SK-N-SH (cell line): ENCODE measurements at regions not wholly inside any gene's neighbourhood (a gene's known extent, or its start where the extent isn't known, plus 50 kb on each side); places are given as distances from the start of the nearest gene placed in this dataset.

Experiments used
- CTCF ChIA-PET: fragments of 300-600, 350-600 bp; formaldehyde crosslinking; extraction: SDS; loops from one replicate; lab custom pipeline; 2021; lab: Yijun Ruan, JAX
- POLR2A ChIA-PET: fragments of 350-600 bp; sonication (Branson Sonifier 250); formaldehyde crosslinking; extraction: SDS; loops from one replicate; lab custom pipeline; 2020; ENCODE audit warnings: antibody characterized with exemption, inconsistent platforms; lab: Yijun Ruan, JAX
- DNase-seq: peaks from one replicate; pipeline ENCODE4 v3.0.0; 2012
- H2AFZ ChIP-seq: fragments of 200-600 bp; sonication (generic); 2 replicates; pipeline ENCODE4 v1.8.1; 2016; ENCODE audit warnings: antibody characterized with exemption, mild to moderate bottlenecking, low read depth
- H3F3A ChIP-seq: fragments of 200-600 bp; sonication (generic); replicated peaks from 2 replicates; pipeline ENCODE3; 2016; ENCODE audit warnings: antibody characterized with exemption, mild to moderate bottlenecking; ENCODE audit not compliant: insufficient read depth
- H3K27ac ChIP-seq, 2 experiments: fragments of 200-500 bp in 1 of 2; fragments of 200-600 bp in 1 of 2; sonication (Bioruptor generic) in 1 of 2; sonication (generic), shearing (Covaris generic) in 1 of 2; 2 replicates each; pipeline versions ENCODE4 v1.5.1 to v1.6.1; 2014 to 2016; ENCODE audit warnings: low read depth in 2 of 2, inconsistent platforms in 1 of 2, low read length in 1 of 2, mild to moderate bottlenecking in 1 of 2, mixed read lengths in 1 of 2
- H3K27me3 ChIP-seq: fragments of 200-600 bp; sonication (generic), shearing (Covaris generic); 2 replicates; pipeline ENCODE4 v1.6.1; 2016; ENCODE audit warnings: mixed run types; ENCODE audit not compliant: insufficient read depth
- H3K36me3 ChIP-seq, 2 experiments: fragments of 200-500 bp in 1 of 2; fragments of 200-600 bp in 1 of 2; sonication (Bioruptor generic) in 1 of 2; sonication (generic) in 1 of 2; replicated peaks in 1 of 2; 2 replicates each; pipeline versions ENCODE3 to v1.5.1; 2014 to 2016; ENCODE audit warnings: low read length in 1 of 2, mild to moderate bottlenecking in 1 of 2; ENCODE audit not compliant: insufficient read depth in 2 of 2, control insufficient read depth in 1 of 2
- H3K4me1 ChIP-seq, 2 experiments: fragments of 200-500 bp in 1 of 2; fragments of 200-600 bp in 1 of 2; sonication (Bioruptor generic) in 1 of 2; sonication (generic), shearing (Covaris generic) in 1 of 2; 2 replicates each; pipeline versions ENCODE4 v1.5.1 to v1.6.1; 2014 to 2016; ENCODE audit warnings: low read depth in 1 of 2, low read length in 1 of 2, mixed run types in 1 of 2; ENCODE audit not compliant: insufficient read depth in 2 of 2, control insufficient read depth in 1 of 2
- H3K4me2 ChIP-seq: fragments of 200-600 bp; sonication (generic), shearing (Covaris generic); 2 replicates; pipeline ENCODE4 v1.6.1; 2017; ENCODE audit warnings: mixed run types
- H3K4me3 ChIP-seq, 2 experiments: fragments of 200-500 bp in 1 of 2; fragments of 200-600 bp in 1 of 2; sonication (Bioruptor generic) in 1 of 2; sonication (generic), shearing (Covaris generic) in 1 of 2; 2 replicates each; pipeline versions ENCODE4 v1.5.1 to v1.8.1; 2014 to 2016; ENCODE audit warnings: low read depth in 2 of 2, inconsistent platforms in 1 of 2, low read length in 1 of 2, mild to moderate bottlenecking in 1 of 2, mixed read lengths in 1 of 2, moderate library complexity in 1 of 2
- H3K79me2 ChIP-seq: fragments of 200-600 bp; sonication (generic); 2 replicates; pipeline ENCODE4 v1.8.1; 2017; ENCODE audit warnings: mild to moderate bottlenecking; ENCODE audit not compliant: insufficient read depth
- H3K9ac ChIP-seq: fragments of 200-600 bp; sonication (generic); 2 replicates; pipeline ENCODE4 v1.6.1; 2017; ENCODE audit warnings: mixed run types
- H3K9me2 ChIP-seq: fragments of 200-600 bp; sonication (generic); 2 replicates; pipeline ENCODE4 v1.6.1; 2017; ENCODE audit warnings: mixed run types
- H3K9me3 ChIP-seq: fragments of 200-600 bp; sonication (generic); 2 replicates; pipeline ENCODE4 v1.6.1; 2017; ENCODE audit warnings: mixed run types, mild to moderate bottlenecking, moderate library complexity
- H4K20me1 ChIP-seq: fragments of 200-600 bp; sonication (generic); 2 replicates; pipeline ENCODE4 v1.6.1; 2017; ENCODE audit warnings: mild to moderate bottlenecking, mixed run types; ENCODE audit not compliant: insufficient read depth
- CHD2 ChIP-seq: fragments of 150-350 bp; IDR thresholded peaks from 2 replicates; pipeline ENCODE4 v1.6.1; 2018; ENCODE audit warnings: low read length; ENCODE audit not compliant: partially characterized antibody
- EP300 ChIP-seq, 2 experiments: IDR thresholded peaks; 2 replicates each; pipeline versions ENCODE4 v1.4.0 to v1.6.1; 2012; ENCODE audit warnings: borderline replicate concordance in 1 of 2, low read depth in 1 of 2, low read length in 1 of 2
- EZH2phosphoT487 ChIP-seq: fragments of 200-600 bp; sonication (generic); IDR thresholded peaks from 2 replicates; pipeline ENCODE4 v1.6.1; 2017; ENCODE audit warnings: low read depth, mixed run types, mild to moderate bottlenecking, antibody characterized with exemption, moderate library complexity, borderline replicate concordance
- GABPA ChIP-seq: IDR thresholded peaks from 2 replicates; pipeline ENCODE4 v1.4.0; 2012; ENCODE audit warnings: low read depth, mild to moderate bottlenecking
- GATA2 ChIP-seq: sonication (generic); formaldehyde crosslinking; IDR thresholded peaks from 2 replicates; pipeline ENCODE4 v1.5.0; 2020; ENCODE audit warnings: mild to moderate bottlenecking, missing genetic modification reagents
- IRF3 ChIP-seq: fragments of 150-350 bp; IDR thresholded peaks from 2 replicates; pipeline ENCODE4 v1.6.1; 2016; ENCODE audit warnings: mild to moderate bottlenecking, low read depth, low read length
- JUND ChIP-seq: IDR thresholded peaks from 2 replicates; pipeline ENCODE4 v1.4.0; 2012
- MAX ChIP-seq: IDR thresholded peaks from 2 replicates; pipeline ENCODE4 v1.4.0; 2012; ENCODE audit warnings: low read depth
- MEF2A ChIP-seq: IDR thresholded peaks from 2 replicates; pipeline ENCODE4 v1.4.0; 2012; ENCODE audit warnings: low read depth, borderline replicate concordance
- POLR2AphosphoS5 ChIP-seq: IDR thresholded peaks from 2 replicates; pipeline ENCODE4 v1.6.1; 2012; ENCODE audit warnings: low read depth, low read length
- RCOR1 ChIP-seq: fragments of 150-350 bp; IDR thresholded peaks from 2 replicates; pipeline ENCODE4 v1.6.1; 2017; ENCODE audit warnings: antibody characterized with exemption, low read length
- RFX5 ChIP-seq: IDR thresholded peaks from 2 replicates; pipeline ENCODE4 v1.6.1; 2012; ENCODE audit warnings: mild to moderate bottlenecking, improper control_type of control experiment, low read length
- SMC3 ChIP-seq: IDR thresholded peaks from 2 replicates; pipeline ENCODE4 v1.6.1; 2012; ENCODE audit warnings: low read depth, low read length, improper control_type of control experiment
- TAF1 ChIP-seq: IDR thresholded peaks from 2 replicates; pipeline ENCODE4 v1.6.1; 2012; ENCODE audit warnings: low read depth, mild to moderate bottlenecking, low read length, moderate library complexity, borderline replicate concordance
- WGBS: methylation state at CpG from one replicate; pipeline ENCODE4 v1.1.6; 2017; ENCODE audit warnings: low lambda C conversion rate; 5-methylcytosine and 5-hydroxymethylcytosine counted together
- TF ChIP-seq, protein P1 (sequence below): IDR thresholded peaks from 2 replicates; pipeline ENCODE4 v1.6.1; 2012; ENCODE audit warnings: mild to moderate bottlenecking, low read depth, low read length, moderate library complexity

DNA sequence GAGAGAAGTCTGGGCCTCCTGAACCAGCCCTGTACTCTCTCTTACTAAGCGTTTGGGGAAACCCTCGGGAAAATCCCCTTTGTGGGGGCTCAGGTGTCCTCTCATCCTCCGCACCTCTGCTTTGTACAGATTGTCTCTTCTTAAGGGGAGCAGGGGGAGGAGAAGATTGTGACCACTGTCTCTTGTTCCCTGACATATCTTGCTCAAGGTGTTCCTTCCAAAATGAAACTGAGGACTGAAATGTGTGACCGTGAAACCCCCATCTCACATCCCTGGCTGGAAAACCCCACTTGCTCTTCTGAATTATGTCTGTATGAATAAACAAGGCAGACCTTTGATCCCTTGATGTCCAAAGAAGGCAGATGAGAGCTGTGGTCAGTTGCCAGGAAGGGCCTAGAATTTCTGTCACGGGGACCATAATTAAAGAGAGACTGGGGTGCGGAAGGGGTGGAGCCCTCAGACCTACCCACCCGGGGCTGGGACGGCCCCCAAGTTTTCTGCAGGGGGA, 369.8 kb downstream of the AACS start:
- no peak overlapping the region for H2AFZ ChIP-seq
- H3K4me1 ChIP-seq, result no peaks in the 10 kb centered on the region
- H3K9me2 ChIP-seq, result no peaks in the 10 kb centered on the region
- no peak overlapping the region for H3K27ac ChIP-seq
- TF ChIP-seq EP300 (IDR thresholded peaks at IDR 0.05; ENCODE audit: borderline replicate concordance in 1 of 2, low read depth in 1 of 2, low read length in 1 of 2) (no peak), POLR2AphosphoS5 (no peak), CHD2 (no peak), RFX5 (no peak), GATA2 (no peak), MEF2A (no peak), MAX (no peak), SMC3 (no peak), JUND (no peak), TAF1 (no peak), IRF3 (no peak), EZH2phosphoT487 (no peak), RCOR1 (no peak), GABPA (no peak)
- TF ChIP-seq, protein P1, sequence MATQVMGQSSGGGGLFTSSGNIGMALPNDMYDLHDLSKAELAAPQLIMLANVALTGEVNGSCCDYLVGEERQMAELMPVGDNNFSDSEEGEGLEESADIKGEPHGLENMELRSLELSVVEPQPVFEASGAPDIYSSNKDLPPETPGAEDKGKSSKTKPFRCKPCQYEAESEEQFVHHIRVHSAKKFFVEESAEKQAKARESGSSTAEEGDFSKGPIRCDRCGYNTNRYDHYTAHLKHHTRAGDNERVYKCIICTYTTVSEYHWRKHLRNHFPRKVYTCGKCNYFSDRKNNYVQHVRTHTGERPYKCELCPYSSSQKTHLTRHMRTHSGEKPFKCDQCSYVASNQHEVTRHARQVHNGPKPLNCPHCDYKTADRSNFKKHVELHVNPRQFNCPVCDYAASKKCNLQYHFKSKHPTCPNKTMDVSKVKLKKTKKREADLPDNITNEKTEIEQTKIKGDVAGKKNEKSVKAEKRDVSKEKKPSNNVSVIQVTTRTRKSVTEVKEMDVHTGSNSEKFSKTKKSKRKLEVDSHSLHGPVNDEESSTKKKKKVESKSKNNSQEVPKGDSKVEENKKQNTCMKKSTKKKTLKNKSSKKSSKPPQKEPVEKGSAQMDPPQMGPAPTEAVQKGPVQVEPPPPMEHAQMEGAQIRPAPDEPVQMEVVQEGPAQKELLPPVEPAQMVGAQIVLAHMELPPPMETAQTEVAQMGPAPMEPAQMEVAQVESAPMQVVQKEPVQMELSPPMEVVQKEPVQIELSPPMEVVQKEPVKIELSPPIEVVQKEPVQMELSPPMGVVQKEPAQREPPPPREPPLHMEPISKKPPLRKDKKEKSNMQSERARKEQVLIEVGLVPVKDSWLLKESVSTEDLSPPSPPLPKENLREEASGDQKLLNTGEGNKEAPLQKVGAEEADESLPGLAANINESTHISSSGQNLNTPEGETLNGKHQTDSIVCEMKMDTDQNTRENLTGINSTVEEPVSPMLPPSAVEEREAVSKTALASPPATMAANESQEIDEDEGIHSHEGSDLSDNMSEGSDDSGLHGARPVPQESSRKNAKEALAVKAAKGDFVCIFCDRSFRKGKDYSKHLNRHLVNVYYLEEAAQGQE, result no peak
- ChIA-PET POLR2A (no interaction called here), CTCF (no interaction called here)
- H3K4me3 ChIP-seq, result no peak overlapping the region
- no peaks in the 10 kb centered on the region for H3K9me3 ChIP-seq
- no peak for DNase-seq
- no peak overlapping the region for H3K4me2 ChIP-seq
- H3K36me3 ChIP-seq, result no peaks in the 10 kb centered on the region
- 42% methylated on average over 6 of the region's 8 CpGs for WGBS
- H3K27me3 ChIP-seq, result no peaks in the 10 kb centered on the region
- H3F3A ChIP-seq, result no peaks in the 10 kb centered on the region
- H3K79me2 ChIP-seq, result no peaks in the 10 kb centered on the region
- no peaks in the 10 kb centered on the region for H4K20me1 ChIP-seq
- no peak overlapping the region for H3K9ac ChIP-seq
